Hepatocyte (in vitro differentiated cells): ENCODE measurements at regions not wholly inside any gene's neighbourhood (a gene's known extent, or its start where the extent isn't known, plus 50 kb on each side); places are given as distances from the start of the nearest gene placed in this dataset.

Experiments used
- EZH2 ChIP-seq: fragments of 200-600 bp; sonication (generic); IDR thresholded peaks from 2 replicates; pipeline ENCODE4 v1.6.1; 2016; ENCODE audit warnings: antibody characterized with exemption, mild to moderate bottlenecking, borderline replicate concordance
- TF ChIP-seq, protein P1 (sequence below): fragments of 200-600 bp; sonication (generic); IDR thresholded peaks from 2 replicates; pipeline ENCODE4 v1.5.1; 2016; ENCODE audit warnings: antibody characterized with exemption, mild to moderate bottlenecking; ENCODE audit not compliant: poor library complexity

GRCh38 chr22:27286711-27287110 lies 514.8 kb downstream of the MN1 start:
- TF ChIP-seq, protein P1, sequence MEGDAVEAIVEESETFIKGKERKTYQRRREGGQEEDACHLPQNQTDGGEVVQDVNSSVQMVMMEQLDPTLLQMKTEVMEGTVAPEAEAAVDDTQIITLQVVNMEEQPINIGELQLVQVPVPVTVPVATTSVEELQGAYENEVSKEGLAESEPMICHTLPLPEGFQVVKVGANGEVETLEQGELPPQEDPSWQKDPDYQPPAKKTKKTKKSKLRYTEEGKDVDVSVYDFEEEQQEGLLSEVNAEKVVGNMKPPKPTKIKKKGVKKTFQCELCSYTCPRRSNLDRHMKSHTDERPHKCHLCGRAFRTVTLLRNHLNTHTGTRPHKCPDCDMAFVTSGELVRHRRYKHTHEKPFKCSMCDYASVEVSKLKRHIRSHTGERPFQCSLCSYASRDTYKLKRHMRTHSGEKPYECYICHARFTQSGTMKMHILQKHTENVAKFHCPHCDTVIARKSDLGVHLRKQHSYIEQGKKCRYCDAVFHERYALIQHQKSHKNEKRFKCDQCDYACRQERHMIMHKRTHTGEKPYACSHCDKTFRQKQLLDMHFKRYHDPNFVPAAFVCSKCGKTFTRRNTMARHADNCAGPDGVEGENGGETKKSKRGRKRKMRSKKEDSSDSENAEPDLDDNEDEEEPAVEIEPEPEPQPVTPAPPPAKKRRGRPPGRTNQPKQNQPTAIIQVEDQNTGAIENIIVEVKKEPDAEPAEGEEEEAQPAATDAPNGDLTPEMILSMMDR, result no peak
- TF ChIP-seq EZH2, result no peak
